GM12875 (cell line): ENCODE measurements at regions not wholly inside any gene's neighbourhood (a gene's known extent, or its start where the extent isn't known, plus 50 kb on each side); places are given as distances from the start of the nearest gene placed in this dataset.

Experiments used
- H3K4me3 ChIP-seq: one replicate; pipeline ENCODE4 v1.5.1; 2011; ENCODE audit warnings: low read depth, low read length, control low read depth
- TF ChIP-seq, protein P1 (sequence below): IDR thresholded peaks from 2 replicates; pipeline ENCODE4 v1.5.1; 2011; ENCODE audit warnings: low read depth, mild to moderate bottlenecking, control low read depth, inconsistent platforms, low read length, moderate library complexity, borderline replicate concordance; ENCODE audit not compliant: insufficient read depth

DNA sequence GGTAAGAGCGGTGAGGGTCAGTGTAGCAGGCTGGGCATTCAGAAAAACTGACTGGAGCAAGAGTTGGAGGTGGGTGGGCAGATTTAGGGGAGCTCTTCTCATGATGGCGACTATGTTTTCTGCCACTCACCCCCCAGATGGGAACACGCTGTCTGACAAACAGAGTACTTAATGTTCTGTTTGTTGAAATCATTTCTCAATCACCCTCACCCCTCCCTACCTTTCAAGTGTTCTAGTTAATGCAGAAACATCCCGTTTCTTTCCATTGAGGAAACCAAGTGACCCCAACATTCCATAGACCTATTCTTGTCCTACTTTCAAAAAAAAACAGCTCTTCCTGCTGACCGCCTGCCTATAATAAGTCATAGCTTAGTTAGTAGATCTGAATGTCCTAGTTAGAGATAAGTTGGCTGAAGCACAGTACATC is 132.5 kb upstream of the NEDD9 start:
- no peak overlapping the region for H3K4me3 ChIP-seq
- TF ChIP-seq, protein P1, sequence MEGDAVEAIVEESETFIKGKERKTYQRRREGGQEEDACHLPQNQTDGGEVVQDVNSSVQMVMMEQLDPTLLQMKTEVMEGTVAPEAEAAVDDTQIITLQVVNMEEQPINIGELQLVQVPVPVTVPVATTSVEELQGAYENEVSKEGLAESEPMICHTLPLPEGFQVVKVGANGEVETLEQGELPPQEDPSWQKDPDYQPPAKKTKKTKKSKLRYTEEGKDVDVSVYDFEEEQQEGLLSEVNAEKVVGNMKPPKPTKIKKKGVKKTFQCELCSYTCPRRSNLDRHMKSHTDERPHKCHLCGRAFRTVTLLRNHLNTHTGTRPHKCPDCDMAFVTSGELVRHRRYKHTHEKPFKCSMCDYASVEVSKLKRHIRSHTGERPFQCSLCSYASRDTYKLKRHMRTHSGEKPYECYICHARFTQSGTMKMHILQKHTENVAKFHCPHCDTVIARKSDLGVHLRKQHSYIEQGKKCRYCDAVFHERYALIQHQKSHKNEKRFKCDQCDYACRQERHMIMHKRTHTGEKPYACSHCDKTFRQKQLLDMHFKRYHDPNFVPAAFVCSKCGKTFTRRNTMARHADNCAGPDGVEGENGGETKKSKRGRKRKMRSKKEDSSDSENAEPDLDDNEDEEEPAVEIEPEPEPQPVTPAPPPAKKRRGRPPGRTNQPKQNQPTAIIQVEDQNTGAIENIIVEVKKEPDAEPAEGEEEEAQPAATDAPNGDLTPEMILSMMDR, result no peak

DNA sequence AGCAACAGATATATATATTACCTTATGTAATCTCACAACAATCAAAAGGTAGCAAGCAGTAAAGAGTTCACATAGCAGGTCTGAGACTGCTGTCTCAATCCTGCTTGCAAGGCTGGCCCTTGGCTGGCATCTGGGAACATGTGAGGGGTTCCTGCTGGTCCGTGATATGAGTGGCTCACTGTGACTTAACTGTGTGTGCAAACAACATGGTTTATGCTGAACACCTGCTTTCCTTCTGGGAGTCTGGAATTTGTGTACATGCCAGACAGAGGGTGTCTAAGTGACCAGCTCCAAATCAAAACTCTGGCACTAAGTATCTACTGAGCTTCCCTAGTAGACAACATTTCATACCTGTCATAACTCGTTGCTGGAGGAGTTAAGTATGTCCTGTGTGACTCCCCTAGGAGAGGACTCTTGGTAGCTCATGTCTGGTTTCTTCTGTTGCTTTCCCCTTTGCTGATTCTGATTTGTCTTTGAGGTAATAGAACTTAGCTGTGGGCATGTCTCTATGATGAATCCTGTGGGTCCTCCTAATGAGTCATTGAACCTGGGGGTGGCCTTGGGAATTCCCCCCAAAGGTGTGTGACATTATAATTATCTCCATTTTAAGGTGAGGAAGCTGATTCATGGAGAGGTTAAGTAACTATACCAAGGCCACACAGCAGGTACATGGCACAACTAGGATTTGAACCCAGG is 131.6 kb upstream of the NEDD9 start:
- TF ChIP-seq, protein P1, result no peak
- no peak overlapping the region for H3K4me3 ChIP-seq

DNA sequence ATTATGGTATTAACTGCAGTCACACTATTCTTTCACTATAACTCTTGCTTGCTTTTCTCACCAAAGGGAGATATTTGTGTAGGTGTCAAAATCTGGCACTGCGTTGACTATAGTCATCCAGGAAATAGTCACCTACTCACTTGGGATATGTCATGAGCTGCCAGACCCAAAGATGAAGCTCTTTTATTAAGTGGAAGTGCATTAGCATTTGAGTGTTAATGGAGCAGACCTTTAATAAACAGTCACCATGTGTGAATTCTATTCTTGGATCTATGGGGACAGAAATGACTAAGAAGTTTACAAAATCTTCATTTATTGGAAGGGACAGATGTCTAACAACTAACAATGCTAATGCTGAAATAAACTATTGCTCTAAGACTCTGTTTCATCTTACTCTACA is 130.1 kb upstream of the NEDD9 start:
- TF ChIP-seq, protein P1, result no peak
- no peak overlapping the region for H3K4me3 ChIP-seq

DNA sequence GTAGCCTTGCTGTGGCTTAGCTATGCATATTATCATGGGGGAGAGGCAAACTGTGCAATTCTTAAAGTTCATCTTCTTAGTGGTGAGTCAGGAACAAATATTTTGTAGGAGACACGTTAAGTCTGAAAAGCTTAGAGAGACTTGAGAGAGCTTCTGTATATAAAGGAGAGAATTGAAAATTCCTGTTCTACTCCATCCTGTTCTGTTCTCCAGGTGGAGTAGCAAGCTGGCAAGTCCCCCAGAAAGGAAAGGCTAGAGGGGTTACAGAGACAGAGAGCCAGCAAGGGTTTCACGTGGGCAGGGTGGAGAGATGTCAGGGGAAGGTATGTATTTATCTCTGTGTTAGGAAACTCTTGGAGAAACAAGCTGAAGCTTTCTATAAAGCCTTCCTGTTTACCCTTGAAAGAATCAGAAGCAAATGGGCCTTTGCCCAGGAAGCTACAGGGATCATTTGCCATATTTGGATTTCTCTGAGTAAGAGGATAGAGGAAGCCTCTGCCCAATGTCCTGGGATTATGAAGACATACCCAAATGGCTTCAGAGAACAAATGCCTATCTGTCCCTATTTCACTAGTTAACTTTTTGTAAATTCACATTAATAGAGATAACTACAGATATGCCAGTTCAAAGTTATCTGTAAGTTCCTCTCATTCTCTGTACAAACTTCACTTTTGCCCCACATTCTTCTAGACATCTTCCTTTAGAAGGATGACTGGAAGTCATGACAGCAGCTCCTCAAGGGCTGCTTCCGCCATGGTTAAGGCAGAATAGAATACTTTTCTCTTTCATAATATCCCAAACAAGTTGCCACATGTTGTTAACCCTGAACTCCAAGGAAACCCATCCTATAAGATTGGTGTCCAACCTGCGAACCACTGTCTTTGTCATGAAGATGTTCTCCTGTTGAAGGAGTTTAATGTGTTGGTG is 126.7 kb upstream of the NEDD9 start:
- H3K4me3 ChIP-seq, result no peak overlapping the region
- TF ChIP-seq, protein P1, result no peak

DNA sequence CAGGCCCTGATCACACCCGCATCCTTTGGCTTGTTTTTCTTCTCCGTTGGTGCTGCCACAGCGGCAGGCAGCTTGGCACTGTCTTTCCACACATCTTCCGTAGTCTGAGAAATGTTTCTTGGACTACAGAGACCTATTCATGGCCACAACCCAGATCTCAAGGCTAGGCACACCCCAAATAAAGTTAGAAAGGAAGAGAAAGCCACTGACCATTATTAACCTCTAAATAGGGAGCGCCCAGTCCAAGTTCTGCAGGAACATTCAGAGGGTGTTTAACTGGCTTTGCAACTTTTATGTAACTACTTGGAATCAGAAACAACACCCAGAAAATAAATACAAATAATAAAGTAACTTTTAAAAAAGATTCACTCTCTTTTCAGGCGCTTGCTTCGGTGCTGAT is 124.8 kb upstream of the NEDD9 start:
- TF ChIP-seq, protein P1, result no peak
- no peak overlapping the region for H3K4me3 ChIP-seq

DNA sequence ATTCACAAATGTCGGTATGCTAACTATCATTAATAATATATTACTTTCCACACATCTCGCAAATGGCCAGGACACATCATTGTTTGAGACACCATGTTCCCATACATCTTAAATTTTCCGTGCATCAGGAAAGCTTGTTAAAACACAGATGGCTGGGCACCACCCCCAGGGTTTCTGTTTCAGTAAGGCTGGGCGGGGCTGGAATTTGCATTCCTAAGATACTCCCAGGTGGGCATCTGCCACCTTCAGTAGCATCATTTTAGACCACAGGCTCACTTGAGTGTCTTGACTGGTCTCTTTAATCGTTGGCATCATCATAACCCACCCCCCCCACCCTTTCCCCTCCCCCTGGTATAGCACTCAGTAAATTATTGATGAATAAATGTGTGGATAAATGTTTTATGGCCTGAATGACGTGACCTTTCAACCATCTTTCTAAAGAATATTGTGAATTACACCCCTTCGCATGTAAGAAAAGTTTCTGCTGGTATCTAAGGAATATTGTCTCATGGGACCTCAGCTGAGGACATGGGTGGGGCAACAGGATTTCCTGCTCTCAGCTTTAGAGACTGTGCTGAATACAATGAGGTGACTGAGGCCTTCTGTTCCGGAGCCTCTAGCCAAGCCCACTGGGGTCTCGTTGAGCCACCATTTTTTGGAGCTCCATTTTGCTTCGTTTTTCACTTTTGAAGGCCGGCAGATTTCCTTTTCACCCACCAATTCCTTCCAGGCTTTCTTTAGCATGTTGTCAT is 124.1 kb upstream of the NEDD9 start:
- TF ChIP-seq, protein P1, result no peak
- no peak overlapping the region for H3K4me3 ChIP-seq
